HG03469 (cell line): ENCODE measurements at regions not wholly inside any gene's neighbourhood (a gene's known extent, or its start where the extent isn't known, plus 50 kb on each side); places are given as distances from the start of the nearest gene placed in this dataset.

Source experiments
- ATAC-seq: cut with Tn5 transposase; IDR thresholded peaks from one replicate; pipeline ENCODE4 v1.9.1; 2021; ENCODE audit warnings: mild to moderate bottlenecking, moderate library complexity, moderate number of reproducible peaks; ENCODE audit not compliant: unreplicated experiment

DNA sequence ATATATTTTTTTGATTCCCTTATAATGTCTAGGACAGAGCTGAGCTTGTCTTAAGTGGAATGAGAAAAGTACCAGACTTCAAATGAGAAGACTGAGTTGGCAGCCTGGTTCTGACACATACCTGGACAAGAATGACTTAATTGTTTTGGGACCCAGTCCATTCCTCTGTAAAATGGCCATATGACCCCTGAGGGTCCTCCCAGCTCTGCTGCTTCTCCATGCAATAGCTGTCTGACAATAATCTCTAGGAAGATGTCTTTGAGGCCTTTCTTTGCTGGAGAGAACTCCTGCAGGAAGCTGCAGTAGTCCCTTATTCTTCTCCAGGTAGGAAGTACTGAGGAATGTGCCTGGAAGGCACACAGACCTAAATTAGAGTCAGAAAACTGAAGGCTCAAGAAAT lies 55.9 kb upstream of the SLIT3 start:
- ATAC-seq: no peak

DNA sequence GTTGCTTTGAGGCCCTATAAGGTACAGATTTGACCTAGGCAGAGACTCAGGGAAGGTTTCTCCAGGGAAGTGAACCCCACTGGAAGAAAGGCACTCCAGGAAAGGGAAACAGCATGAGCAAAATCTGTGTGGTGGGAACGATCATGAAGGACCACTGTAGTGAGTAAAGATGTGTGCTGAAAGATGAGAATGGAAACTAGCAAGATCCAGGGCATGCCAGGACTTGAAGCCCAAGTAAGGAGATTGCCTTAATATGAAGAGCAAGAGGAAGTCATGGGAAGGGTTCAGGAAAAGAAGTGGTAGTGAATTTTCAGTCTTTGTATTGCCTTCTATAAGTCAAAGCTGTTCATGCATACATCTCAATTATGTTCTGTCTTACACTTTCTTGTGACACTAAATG lies 55.2 kb upstream of the SLIT3 start:
- ATAC-seq: no peak

DNA sequence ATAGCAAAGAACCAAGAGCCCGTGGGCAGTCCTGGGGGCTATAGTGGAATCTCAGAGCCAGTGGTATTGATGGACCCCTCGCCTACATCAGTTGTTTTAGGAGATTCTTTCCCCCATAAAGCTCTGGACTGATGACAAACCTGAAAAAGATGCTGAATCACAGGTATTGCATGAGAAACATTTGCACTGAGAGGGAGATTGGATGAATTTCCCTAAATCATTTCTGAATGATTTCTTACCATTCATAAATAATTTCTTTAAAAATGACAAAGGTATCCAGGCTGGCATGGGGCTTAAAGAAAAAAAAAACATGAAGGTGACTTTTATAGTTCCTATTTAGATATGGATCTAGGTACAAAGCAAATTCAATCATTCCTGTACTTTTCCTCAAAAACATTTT lies 54.0 kb upstream of the SLIT3 start:
- ATAC-seq: no peak

DNA sequence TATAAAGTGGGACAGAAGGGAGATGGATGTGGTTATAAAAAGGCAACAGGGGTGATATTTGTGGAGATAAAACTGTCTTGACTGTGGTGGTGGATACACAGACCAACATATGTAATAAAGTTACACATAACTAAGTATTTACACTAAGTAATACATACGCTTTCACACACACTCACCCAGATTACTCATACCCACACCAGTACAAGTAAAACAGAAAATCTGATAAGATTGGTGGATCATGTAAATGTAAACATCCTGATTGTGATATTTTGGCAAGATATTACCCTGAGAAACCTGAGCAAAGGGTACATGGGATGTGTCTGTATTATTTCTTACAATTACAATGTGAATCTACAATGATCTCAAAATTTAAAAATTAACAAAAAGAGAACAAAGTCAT lies 53.3 kb upstream of the SLIT3 start:
- ATAC-seq: no peak

DNA sequence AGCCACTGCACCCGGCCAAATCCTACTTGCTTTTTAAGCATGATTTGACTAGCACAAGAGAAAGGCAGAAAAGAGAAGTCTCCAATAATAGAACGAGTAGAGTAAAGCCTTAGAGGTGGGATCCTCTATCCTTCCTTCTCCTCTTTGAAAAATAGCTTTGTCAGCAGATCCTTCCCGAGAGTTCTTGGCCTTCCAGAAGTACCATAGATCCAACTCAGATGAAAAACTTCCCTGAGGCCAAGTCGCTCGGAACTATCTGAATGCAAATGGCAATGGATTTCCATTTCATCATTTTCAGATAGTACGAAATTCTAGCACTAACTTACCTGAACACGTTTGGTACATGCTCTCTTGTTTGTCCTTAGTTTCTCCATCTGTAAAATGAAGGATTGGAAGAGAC lies 52.0 kb upstream of the SLIT3 start:
- ATAC-seq: no peak

DNA sequence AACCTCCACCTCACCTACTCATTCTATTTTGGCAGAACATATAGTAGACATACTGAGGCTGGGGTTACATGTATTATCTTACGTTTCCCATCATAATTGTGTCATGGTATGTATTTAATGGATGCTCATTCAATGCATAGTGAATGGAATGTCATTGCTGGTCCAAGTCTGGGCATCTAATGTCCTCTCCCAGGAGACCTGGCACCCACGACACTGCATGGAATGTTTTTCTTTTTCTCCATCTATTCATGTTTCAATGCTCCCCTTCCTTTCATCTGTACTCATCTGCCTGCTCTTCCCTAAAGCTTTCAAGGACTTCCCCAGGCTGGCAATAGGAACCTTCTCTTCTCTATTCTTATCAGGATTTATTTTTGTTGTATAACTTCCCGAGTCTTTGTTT lies 50.8 kb upstream of the SLIT3 start:
- ATAC-seq: no peak

DNA sequence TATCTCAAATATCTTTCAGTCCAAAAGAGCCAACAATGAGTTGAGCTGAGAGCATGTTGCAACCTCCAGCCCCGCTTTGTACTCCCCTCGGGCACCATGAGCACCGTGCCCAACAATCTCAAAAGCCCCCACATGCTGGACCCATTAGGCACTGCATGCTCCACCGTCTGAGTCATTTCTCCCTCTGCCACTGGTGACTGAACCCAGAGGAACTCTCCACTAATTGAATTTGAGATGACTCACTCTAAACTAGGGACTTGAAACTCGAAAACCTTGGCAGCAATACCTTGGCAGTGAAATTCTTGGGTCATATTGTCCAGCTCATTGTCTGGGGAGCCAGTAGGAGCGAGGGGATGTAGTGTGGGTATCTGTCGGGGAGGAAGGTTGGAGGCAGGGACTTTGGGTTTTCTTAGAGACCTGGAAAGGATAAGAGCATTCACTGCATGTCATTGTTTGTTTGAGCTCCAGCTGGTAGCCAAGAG lies 49.9 kb upstream of the SLIT3 start:
- ATAC-seq: no peak
